Activated CD4-positive, alpha-beta T cell treated with anti-CD3 and anti-CD28 coated beads, Interleukin-2, amount 50 U/mL, for 1 hour (primary cell): ENCODE measurements at regions not wholly inside any gene's neighbourhood (a gene's known extent, or its start where the extent isn't known, plus 50 kb on each side); places are given as distances from the start of the nearest gene placed in this dataset.
"Not testable (repeated sequence)": the region's sequence is repeated elsewhere in the genome, so short reads cannot be mapped to it uniquely, and the experiment has no call there.

Experiments
- DNase-seq: peaks from one replicate; pipeline ENCODE4 v3.0.0-alpha.2; 2020

GRCh38 chr5:106874531-106874930 lies 796.2 kb downstream of the EFNA5 start:
- no peak for DNase-seq

- DNase-seq = no peak
Measured at GRCh38 chr5:106873568-106873967, 797.2 kb downstream of the EFNA5 start.

GRCh38 chr5:106865279-106865678 lies 805.5 kb downstream of the EFNA5 start:
- DNase-seq = no peak

- DNase-seq = no peak
Measured at GRCh38 chr5:106862450-106863193, 808.1 kb downstream of the EFNA5 start.

GRCh38 chr5:106860398-106861044 lies 810.2 kb downstream of the EFNA5 start:
- DNase-seq = no peak

GRCh38 chr5:106858616-106859015 lies 812.1 kb downstream of the EFNA5 start:
- DNase-seq = no peak

GRCh38 chr5:106854922-106855321 lies 815.8 kb downstream of the EFNA5 start:
- no peak for DNase-seq

- DNase-seq = no peak
Measured at GRCh38 chr5:106854105-106854687, 816.5 kb downstream of the EFNA5 start.

GRCh38 chr5:106853266-106853665 lies 817.5 kb downstream of the EFNA5 start:
- no peak for DNase-seq

- no peak for DNase-seq
Measured at GRCh38 chr5:106849266-106849665, 821.5 kb downstream of the EFNA5 start.

- no peak for DNase-seq
Measured at GRCh38 chr5:106843812-106844416, 826.8 kb downstream of the EFNA5 start.

GRCh38 chr5:106833517-106833916 lies 837.2 kb downstream of the EFNA5 start:
- no peak for DNase-seq

GRCh38 chr5:106827061-106827460 lies 843.7 kb downstream of the EFNA5 start:
- DNase-seq = no peak

- DNase-seq = no peak
Measured at GRCh38 chr5:106825374-106825773, 845.4 kb downstream of the EFNA5 start.

GRCh38 chr5:106822851-106823250 lies 847.9 kb downstream of the EFNA5 start:
- no peak for DNase-seq

- no peak for DNase-seq
Measured at GRCh38 chr5:106818552-106818951, 852.2 kb downstream of the EFNA5 start.

- no peak for DNase-seq
Measured at GRCh38 chr5:106814961-106815360, 855.8 kb downstream of the EFNA5 start.

GRCh38 chr5:106801554-106801953 lies 869.2 kb downstream of the EFNA5 start:
- DNase-seq = no peak

- no peak for DNase-seq
Measured at GRCh38 chr5:106797996-106798395, 872.7 kb downstream of the EFNA5 start.

GRCh38 chr5:106796081-106796480 lies 874.7 kb downstream of the EFNA5 start:
- no peak for DNase-seq

GRCh38 chr5:106784846-106785245 lies 885.9 kb downstream of the EFNA5 start:
- DNase-seq = no peak

GRCh38 chr5:106780355-106780754 lies 890.4 kb downstream of the EFNA5 start:
- no peak for DNase-seq

GRCh38 chr5:106776515-106776914 lies 894.2 kb downstream of the EFNA5 start:
- not testable (repeated sequence) for DNase-seq

- no peak for DNase-seq
Measured at GRCh38 chr5:106768392-106768791, 902.3 kb downstream of the EFNA5 start.
